ENCODE measurements at regions not wholly inside any gene's neighbourhood (a gene's known extent, or its start where the extent isn't known, plus 50 kb on each side); places are given as distances from the start of the nearest gene placed in this dataset.

GRCh38 chr7:15005672-15006071 is 103.1 kb upstream of the DGKB start:
- no peaks in the 10 kb centered on the region for H3K27me3 ChIP-seq (ENCODE audit: insufficient read depth, low read depth)
- H3K36me3 ChIP-seq (ENCODE audit: insufficient read depth): no peaks in the 10 kb centered on the region
- H4K20me1 ChIP-seq (ENCODE audit: insufficient read depth): no peaks in the 10 kb centered on the region
- H3K4me3 ChIP-seq (IDR thresholded peaks at IDR 0.05; ENCODE audit: insufficient read depth, low read depth, low read length): no peak overlapping the region
- no peaks in the 10 kb centered on the region for H3K4me1 ChIP-seq (ENCODE audit: low read depth, poor library complexity, severe bottlenecking)
- no peaks in the 10 kb centered on the region for H3K79me2 ChIP-seq (ENCODE audit: insufficient read depth, low read depth)
- H3K4me2 ChIP-seq: no peak overlapping the region
- no peak overlapping the region for H2AFZ ChIP-seq (ENCODE audit: low read depth)
- TF ChIP-seq, protein P1, sequence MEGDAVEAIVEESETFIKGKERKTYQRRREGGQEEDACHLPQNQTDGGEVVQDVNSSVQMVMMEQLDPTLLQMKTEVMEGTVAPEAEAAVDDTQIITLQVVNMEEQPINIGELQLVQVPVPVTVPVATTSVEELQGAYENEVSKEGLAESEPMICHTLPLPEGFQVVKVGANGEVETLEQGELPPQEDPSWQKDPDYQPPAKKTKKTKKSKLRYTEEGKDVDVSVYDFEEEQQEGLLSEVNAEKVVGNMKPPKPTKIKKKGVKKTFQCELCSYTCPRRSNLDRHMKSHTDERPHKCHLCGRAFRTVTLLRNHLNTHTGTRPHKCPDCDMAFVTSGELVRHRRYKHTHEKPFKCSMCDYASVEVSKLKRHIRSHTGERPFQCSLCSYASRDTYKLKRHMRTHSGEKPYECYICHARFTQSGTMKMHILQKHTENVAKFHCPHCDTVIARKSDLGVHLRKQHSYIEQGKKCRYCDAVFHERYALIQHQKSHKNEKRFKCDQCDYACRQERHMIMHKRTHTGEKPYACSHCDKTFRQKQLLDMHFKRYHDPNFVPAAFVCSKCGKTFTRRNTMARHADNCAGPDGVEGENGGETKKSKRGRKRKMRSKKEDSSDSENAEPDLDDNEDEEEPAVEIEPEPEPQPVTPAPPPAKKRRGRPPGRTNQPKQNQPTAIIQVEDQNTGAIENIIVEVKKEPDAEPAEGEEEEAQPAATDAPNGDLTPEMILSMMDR (conservative IDR thresholded peaks at IDR 0.05; ENCODE audit: low read depth, low read length): no peak
- no peak overlapping the region for H3K27ac ChIP-seq
- H3K9ac ChIP-seq: no peak overlapping the region

GRCh38 chr7:15000157-15000556 is 97.6 kb upstream of the DGKB start:
- no peaks in the 10 kb centered on the region for H3K36me3 ChIP-seq (ENCODE audit: insufficient read depth)
- H3K4me3 ChIP-seq (IDR thresholded peaks at IDR 0.05; ENCODE audit: insufficient read depth, low read depth, low read length): no peak overlapping the region
- H3K79me2 ChIP-seq (ENCODE audit: insufficient read depth, low read depth): no peaks in the 10 kb centered on the region
- H3K27me3 ChIP-seq (ENCODE audit: insufficient read depth, low read depth): no peaks in the 10 kb centered on the region
- H3K4me1 ChIP-seq (ENCODE audit: low read depth, poor library complexity, severe bottlenecking): no peaks in the 10 kb centered on the region
- H3K4me2 ChIP-seq: no peak overlapping the region
- no peaks in the 10 kb centered on the region for H4K20me1 ChIP-seq (ENCODE audit: insufficient read depth)
- no peak overlapping the region for H2AFZ ChIP-seq (ENCODE audit: low read depth)
- no peak overlapping the region for H3K9ac ChIP-seq
- H3K27ac ChIP-seq: no peak overlapping the region
- TF ChIP-seq, protein P1 (conservative IDR thresholded peaks at IDR 0.05; ENCODE audit: low read depth, low read length): no peak

DNA sequence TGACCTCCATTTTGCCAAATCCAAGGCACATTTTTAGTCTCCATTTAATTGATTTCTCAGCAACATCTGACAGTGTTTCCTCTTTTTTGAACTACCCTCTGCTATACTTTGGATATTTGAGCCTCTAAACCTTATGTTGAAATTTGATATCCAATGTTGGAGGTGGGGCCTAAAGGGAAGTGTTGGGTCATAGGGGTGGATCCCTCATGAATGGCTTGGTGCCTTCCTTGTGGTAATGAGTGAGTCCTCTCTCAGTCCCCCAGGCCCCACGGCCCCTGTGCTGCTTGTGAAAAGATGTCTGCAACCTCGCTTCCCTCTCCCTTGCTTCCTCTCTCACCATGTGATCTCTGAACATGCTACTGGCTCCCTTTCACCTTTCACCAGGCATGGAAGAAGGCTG is 96.8 kb upstream of the DGKB start:
- no peak overlapping the region for H2AFZ ChIP-seq (ENCODE audit: low read depth)
- no peak overlapping the region for H3K4me3 ChIP-seq (IDR thresholded peaks at IDR 0.05; ENCODE audit: insufficient read depth, low read depth, low read length)
- H3K79me2 ChIP-seq (ENCODE audit: insufficient read depth, low read depth): no peaks in the 10 kb centered on the region
- H3K36me3 ChIP-seq (ENCODE audit: insufficient read depth): no peaks in the 10 kb centered on the region
- H3K9ac ChIP-seq: no peak overlapping the region
- TF ChIP-seq, protein P1 (conservative IDR thresholded peaks at IDR 0.05; ENCODE audit: low read depth, low read length): no peak
- no peaks in the 10 kb centered on the region for H3K27me3 ChIP-seq (ENCODE audit: insufficient read depth, low read depth)
- H3K4me1 ChIP-seq (ENCODE audit: low read depth, poor library complexity, severe bottlenecking): no peaks in the 10 kb centered on the region
- no peak overlapping the region for H3K27ac ChIP-seq
- no peaks in the 10 kb centered on the region for H4K20me1 ChIP-seq (ENCODE audit: insufficient read depth)
- H3K4me2 ChIP-seq: no peak overlapping the region

DNA sequence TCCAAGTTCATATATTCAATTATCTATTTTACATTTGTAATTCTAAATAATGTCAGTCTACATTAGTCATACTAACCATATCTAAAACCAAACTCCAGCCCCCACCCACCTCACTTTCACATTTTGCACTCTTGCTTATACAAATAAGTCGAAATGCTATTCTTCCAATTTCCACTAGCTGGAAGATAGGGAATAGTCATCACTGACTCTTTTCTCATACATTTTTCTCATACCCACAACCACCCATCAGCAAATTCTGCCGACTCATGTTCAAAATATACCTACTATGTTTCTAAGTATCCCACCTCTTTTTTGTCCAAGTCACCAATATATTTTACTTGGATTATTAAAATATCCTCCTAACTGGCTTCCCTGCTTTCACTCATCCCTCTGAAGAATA is 93.2 kb upstream of the DGKB start:
- Histone ChIP-seq H3K4me1 (ENCODE audit: low read depth, poor library complexity, severe bottlenecking) (no peaks in the 10 kb centered on the region), H4K20me1 (ENCODE audit: insufficient read depth) (no peaks in the 10 kb centered on the region), H3K36me3 (ENCODE audit: insufficient read depth) (no peaks in the 10 kb centered on the region), H3K79me2 (ENCODE audit: insufficient read depth, low read depth) (no peaks in the 10 kb centered on the region), H3K4me3 (IDR thresholded peaks at IDR 0.05; ENCODE audit: insufficient read depth, low read depth, low read length) (no peak overlapping the region), H3K27ac (no peak overlapping the region), H3K4me2 (no peak overlapping the region), H3K9ac (no peak overlapping the region), H3K27me3 (ENCODE audit: insufficient read depth, low read depth) (no peaks in the 10 kb centered on the region), H2AFZ (ENCODE audit: low read depth) (no peak overlapping the region)
- TF ChIP-seq, protein P1 (conservative IDR thresholded peaks at IDR 0.05; ENCODE audit: low read depth, low read length): no peak

All from KMS-11 (cell line).